Stimulated activated CD4-positive, alpha-beta T cell treated with anti-CD3 and anti-CD28 coated beads, Interleukin-4, amount 100 ng/mL, for 24 hours (primary cell): ENCODE measurements at regions not wholly inside any gene's neighbourhood (a gene's known extent, or its start where the extent isn't known, plus 50 kb on each side); places are given as distances from the start of the nearest gene placed in this dataset.
"Not testable (repeated sequence)": the region's sequence is repeated elsewhere in the genome, so short reads cannot be mapped to it uniquely, and the experiment has no call there.

Experiments used
- DNase-seq: peaks from one replicate; pipeline ENCODE4 v3.0.0-alpha.2; 2020

DNA sequence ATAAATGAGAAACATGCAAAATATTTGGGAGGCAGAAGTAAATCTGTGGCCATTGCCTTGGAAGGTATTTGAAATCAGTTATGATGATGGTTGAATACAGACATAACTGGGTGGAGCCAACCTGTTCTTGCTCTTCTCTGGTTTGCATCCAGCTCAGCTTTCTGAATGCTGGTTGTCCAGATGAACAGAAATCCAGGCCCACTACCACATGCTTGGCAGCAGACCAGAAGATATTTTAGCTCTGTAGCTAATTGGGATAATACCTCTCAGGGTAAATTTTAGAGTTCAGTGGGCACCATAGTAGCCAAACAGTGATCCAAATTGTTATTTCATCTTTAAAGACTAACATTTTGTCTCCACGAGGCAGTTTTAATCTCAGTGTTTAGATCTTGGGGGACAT is 308.3 kb downstream of the RAB38 start:
- no peak for DNase-seq

DNA sequence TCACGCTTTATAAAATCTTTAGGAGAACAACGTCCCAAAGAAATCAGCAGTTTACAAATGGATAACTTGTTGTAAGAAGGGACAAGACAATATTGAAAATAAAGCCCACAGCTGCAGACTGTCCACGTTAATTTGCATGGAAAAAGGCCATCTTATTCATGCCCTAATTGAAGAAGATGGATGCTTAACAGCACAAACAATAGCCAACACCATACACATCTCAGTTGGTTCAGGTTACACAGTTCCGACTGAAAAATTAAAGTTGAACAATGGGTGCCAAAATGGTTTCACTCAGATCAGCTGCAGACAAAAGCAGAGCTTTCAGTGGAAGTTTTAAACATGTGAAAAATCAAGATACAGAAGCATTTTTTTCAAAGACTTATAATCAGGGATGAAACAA is 314.2 kb downstream of the RAB38 start:
- no peak for DNase-seq

DNA sequence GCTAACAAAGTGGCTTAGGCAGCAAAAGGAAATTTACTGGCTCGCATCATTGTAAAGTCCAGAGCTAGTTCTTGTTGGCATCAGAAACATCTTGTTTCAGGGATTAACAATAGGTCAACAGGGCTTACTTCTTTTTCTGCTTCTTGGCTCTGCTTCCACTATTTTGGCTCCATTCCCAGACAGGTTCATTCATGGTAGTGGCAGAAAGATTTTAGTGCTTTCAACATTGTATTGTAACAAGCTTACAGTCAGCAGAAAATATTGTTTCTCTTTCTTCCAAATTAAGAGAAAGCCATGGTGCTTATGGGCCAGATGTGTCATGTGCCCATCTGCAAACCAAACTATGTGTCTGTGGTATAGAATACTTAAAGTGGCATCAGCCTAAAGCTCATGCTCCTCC is 315.6 kb downstream of the RAB38 start:
- no peak for DNase-seq

DNA sequence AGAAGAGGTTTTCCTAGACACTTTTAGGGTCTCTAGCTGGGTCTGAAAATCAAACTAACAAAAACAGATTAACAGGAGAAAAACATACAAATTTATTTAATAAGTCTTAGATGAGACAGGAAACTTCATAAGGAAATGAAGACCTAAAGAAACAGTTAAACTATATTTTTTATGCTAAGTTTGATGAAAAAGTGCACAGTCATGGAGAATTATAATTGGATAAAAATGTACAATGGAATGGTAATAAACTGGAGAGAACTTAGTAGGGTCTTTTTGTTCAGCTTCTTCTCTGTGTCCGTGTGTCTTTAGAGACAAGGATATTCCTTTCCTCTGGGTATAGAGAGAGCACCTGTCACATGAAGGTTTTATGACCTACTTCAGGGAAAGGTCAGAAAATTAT is 323.4 kb downstream of the RAB38 start:
- no peak for DNase-seq

DNA sequence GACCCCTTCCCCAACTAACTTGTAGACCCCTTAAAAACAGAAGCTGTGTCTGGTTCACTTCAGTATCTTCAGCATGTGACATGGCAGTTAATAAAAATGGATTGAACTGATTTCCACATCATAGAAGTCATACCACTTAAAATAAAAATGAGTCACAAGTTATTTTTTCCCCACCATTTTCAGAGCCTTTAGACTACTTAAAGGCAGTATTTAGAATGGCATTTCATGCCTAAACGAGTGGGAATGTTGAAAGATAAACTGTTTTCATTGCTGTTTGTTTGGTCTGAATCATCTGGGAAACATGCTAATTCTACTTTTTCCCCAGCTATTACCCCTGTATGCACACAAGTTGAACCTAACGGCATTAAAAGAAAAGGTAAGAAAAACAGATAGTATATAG is 324.0 kb downstream of the RAB38 start:
- no peak for DNase-seq

DNA sequence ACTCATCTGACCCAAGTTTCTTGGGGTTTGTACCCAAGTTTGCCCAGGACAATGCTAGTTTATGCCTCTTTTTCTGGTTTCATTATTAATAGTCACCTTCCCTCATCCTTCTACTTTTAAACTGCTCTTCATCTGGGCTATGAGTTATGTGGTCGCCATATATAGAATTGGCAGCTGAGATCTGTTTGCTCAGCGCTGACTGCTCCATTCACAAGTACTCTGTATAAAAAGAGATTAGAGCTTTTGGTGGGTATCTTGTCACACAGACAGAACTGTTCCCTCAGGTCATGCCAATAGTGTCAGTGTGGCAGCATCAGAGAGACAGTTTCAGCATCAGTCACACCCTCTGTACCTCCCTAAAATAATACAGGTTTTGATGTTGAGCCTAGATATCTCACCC is 326.0 kb downstream of the RAB38 start:
- DNase-seq = no peak

DNA sequence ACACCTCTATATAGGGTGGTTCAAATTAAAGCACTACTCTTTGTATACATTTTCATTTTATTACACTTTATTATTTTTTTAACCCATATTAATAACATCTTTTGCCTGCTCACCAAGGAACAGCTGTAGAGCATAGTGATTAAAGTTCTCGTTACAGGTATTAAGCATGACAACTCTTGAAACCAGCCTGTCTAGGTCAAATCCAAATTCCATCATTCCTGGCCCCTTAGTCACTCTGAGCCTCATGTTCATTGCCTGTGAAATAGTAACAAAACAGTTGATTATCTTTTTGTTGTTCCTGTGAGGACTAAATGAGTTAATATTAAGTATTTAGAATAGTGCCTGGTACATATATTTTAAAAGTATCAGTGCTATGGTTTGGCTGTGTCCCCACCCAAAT is 334.5 kb downstream of the RAB38 start:
- DNase-seq = no peak

DNA sequence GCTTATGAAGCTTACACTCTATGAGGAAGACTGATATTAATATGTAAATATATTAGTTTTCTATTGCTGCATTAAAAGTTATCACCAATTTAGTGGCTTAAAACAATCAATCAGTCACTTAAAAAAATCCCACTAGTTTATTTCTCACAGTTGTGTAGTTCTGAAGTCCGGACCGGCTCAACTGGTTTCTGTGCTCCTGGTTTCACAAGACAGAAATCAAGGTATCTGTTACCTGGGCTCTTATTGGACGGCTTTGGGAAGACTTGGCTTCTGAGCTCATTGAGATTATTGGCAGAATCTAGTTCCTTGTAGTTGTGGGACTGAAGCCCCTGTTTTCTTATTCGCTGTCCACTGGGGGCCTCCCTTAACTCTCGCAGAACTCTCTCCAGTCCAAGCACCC is 343.0 kb downstream of the RAB38 start:
- DNase-seq = no peak

DNA sequence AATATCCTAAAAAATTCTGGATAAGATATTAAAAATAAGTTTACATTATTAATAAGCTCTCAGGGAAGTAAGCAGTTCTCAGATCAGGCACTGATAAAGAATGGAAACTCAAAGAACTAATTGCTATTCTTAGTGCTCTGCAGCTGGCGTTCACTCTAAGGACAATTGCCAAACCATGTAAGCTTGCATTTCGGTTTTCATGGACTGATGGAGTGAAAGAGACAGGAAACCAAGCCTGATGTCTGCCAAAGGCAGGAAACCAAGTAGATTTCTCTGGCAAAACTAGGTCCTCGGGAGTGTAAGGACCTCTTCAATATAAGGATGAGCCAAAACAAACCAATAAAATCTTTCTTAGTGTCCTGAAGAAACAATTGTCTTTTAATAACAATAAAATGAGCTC is 355.2 kb downstream of the RAB38 start:
- no peak for DNase-seq

DNA sequence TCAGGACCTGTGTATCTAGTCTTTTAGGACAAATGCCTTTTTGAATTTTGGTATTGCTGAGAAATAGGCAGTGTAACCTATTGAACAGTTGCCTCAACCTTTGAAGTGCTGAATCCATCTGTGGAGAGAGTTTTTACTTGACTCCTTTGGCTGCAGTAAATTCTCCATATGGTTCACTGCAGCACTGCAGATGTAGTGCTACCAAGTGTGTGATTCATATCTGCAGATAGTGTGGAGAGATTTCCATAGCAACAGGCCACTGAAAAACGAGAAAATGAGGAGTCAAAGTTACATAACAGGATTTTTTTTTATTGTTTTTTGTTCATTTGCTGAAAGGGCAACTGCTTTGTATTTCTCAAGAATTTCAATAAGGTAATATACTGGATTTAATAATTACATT is 356.1 kb downstream of the RAB38 start:
- DNase-seq = no peak

DNA sequence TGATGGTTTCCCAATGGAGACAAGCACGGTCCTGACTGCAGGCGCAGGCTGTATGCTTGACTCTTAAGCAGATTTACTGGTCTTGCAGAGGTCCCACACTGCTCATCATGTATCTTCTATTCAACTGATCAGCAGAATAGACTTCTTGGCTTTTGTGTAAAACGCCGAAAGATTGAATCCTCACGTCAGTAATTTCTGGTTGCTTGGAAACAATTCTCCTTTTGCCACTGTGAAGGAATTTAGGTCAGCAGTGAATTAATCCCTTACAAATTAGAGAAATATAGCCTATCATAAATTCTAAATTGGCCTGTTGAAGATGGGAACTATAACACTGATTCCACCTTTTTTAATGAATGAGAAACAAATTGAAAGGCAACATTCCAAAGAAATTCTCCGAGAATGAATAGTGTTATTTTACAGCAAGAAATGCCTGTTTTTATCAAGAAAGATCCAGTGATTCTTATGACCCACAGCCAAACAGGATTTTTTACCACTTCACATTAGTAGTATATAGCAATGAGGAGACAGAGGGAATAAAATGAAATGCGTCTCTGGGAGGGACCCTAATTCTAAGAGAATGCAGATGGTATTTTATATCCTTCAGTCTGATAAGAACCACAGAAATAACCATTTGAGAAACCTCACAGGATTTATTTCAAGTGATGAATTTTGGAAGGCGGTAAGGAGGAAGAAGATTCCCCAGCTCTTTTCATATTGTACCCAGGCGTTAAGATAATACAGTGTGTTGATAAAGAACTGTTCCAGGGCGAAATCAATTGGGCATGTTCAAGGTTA is 362.5 kb downstream of the RAB38 start:
- no peak for DNase-seq

DNA sequence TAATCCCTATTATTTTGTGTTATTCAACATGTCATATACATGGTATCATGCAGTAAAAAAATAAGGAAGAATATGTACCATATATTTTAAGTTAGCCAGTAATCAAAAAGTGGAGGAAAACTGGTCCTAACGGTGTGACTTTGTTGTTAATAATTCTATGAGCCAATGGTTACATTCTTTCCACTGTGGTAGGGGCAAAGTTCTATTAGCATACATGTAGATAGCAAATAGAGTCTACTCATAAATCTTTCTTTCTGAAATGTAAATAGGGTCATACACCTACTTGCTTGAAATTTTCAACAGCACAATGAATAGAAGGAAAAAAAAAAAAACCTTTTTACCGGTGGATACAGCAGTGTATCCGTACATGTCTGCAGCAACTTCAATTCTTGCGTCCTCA is 364.8 kb downstream of the RAB38 start:
- DNase-seq = no peak

DNA sequence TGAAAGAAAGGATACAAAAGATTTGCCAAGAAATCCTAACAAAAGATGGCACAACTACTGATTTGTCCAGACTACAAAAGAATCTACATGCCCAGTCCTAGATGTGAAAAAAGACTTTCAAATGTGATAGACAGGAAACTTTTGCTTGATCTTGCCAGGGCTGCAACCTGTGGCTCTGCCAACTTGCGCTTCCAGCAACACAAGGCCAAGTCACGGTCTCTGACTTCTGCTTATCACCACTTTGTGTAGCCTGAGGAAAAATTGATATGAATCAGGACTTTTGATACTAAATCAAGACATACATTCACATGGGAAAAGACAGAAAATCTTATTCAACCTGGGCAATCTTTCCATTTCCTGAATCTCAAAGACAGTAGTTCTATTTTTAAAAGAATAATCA is 366.0 kb downstream of the RAB38 start:
- DNase-seq = no peak

DNA sequence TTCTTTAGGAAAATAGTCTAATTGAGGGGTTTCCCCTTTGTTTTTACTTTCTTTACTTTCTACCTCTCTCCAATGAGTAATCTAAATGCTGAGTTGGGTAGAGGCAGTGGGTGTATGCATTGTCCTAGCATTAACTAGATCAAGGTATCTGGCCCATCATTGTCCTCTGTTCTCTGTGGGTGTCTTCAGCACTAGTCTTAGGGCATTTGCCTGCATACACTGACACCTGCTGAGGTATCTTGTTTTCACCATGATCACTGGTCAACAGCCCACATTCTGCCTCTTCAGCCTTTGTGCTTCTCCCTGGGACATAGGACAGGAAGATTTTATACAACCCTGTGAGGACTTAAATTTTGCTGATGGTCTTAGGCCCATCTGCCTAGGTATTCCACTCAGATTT is 371.1 kb downstream of the RAB38 start:
- no peak for DNase-seq

DNA sequence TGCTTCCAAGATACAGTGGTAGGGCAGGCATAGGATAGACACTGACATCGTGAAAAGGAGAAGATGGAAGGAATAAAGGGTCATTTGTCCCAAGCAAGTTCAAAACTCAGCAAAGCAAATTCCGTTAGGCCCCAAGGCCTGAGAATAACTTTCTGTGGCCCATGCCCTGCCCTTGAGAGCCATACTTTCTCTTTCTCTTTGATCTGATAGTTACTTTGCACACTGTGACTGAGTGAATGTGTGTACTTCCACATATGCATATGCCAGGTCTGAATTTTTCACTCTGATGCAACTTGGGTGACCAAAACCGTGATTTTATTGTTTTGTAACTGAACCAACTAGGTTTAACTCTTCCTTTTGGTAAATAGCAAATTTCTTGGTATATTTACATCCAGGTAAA is 371.5 kb downstream of the RAB38 start:
- no peak for DNase-seq

DNA sequence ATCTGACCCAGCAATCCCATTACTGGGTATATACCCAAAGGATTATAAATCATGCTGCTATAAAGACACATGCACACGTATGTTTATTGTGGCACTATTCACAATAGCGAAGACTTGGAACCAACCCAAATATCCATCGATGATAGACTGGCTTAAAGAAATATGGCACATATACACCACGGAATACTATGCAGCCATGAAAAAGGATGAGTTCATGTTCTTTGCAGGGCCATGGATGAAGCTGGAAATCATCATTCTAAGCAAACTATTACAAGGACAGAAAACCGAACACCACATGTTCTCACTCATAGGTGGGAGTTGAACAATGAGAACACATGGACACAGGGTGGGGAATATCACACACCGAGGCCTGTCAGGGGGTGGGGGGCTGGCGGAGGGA is 390.4 kb downstream of the RAB38 start:
- DNase-seq = not testable (repeated sequence)

DNA sequence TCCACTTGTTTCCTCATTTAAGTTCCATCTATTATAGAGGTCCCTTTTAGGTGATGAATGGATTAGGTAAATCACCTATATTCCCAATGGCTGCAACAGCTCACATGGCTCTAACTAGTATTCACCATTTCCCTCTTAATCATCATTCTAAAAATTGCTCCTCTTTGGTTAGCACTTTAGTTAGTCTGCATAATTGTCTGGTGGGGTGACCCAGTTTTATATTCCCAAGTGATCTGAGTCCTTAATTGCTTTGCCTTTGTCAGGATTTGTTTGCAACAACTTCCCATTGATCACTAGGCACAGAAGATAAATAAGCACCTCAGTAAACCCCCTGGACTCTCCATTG is 395.2 kb downstream of the RAB38 start:
- DNase-seq = no peak

DNA sequence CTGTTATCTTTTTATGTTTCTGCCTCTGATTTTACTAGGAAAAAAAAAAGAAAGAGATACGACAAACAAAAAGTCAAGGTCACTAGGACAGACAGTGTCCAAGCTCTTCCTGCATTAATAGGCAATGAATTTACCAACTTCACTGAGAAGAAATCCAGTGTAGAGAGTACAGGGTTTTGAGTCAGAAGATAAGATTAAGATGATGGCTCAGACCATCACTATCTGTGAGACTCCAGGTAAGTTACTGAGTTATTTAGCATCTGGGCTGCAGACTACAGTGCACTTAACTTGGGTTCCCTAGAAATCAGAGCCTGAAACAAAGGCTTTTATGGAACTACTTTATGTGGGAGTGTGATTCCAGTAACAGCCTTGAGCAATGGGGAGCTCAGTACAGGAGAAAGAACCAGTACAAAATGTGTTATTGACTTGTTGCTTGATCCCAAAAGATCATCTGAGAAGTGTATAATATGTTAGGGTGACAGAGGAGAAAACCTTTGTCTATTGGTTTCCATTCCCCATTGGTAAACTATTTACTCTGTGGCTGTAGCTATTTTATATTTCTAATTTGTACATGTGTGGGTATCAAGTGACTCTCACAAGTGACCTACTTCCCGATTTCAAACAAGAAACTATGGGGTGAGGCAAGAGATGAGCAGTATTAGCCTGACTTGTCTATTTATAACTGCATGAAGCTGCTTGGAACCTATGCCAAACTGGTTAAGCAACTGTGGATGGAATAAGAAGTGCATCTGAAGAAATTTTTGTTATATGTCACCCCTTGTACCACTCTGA is 395.8 kb downstream of the RAB38 start:
- DNase-seq = no peak

DNA sequence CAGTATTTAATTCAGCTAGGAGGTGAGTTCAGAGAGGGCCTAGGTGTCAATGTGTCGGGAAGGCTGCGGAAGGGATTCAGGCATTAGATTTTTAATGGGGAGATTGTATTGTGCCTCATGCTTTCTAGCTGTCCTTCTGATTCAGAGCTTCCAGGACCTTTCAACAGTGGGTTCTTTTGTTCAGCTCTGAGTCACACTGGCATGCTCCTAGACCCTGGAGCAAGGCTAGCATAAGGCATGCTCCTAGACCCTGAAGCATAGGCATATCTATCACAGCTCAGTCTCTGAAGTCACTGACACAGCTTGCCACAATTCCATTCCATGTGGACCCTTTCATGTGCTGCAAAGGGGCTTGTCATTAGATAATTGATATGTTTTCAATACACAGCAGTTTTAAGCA is 396.9 kb downstream of the RAB38 start:
- no peak for DNase-seq

DNA sequence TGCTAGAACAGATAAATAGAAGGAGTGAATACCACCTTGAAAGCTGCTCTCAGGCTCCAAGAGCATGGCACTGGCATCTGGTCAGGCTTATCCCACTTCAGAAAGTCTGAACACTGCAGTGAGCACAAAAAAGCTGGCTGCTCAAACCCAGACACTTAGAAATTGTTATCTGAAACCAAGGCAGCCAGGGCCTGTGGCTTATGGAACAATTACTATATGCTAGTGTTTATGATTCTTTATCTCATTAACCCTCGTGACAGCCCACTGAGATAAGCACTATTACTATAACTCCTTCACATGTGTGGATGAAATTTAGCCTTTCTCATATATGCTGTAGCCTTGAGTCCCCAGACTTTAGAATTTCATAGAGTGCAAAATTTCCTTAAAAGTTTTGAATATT is 400.2 kb downstream of the RAB38 start:
- no peak for DNase-seq

DNA sequence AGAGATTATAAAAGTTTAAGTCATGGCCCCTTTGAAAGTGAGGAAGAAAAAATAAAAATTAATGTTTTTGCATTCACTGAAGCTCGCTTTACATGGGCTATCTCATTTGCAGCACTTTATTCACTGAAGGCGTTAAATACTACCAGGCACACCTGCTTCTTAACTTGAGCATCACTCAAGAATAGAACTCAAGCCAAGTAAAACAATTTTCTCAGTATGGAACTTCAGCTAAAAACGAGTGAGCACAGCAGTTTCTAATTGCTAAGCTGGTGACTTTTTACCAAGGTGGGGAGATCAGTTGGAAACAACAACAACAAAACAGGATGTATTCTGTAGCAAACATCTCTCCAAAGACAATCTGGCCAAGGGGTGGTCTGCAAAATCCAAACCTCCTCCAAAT is 405.6 kb downstream of the RAB38 start:
- DNase-seq = no peak

DNA sequence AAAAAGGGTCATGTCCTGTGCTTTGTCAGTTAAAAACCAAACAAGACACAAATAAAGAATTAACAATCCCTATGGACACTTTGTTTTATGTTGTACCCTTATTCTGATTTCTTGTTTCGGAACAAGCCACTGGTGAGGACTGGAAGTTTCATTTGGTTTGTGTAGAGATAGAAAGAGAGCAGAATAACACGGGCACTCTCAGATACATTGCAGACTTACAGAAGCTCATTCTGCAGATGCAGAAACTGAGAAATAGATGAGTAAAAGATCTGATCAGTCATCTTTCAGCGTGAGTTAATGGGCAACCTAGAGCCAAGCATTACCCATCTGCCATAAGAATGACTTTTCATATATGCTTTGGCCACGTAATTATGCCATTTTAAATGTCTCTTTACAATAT is 407.6 kb downstream of the RAB38 start:
- DNase-seq = no peak

DNA sequence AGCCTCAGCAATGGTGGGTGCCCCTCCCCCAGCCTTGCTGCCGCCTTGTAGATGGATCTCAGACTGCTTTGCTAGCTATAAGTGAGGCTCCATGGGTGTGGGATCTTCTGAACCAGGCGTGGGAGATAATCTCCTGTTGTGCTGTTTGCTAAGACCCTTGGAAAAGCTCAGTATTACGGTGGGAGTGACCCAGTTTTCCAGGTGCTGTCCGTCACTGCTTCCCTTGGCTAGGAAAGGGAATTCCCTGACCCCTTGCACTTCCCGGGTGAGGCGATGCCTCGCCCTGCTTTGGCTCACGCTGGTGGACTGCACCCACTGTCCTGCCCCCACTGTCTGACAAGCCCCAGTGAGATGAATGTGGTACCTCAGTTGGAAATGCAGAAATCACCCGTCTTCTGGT is 411.2 kb downstream of the RAB38 start:
- not testable (repeated sequence) for DNase-seq

DNA sequence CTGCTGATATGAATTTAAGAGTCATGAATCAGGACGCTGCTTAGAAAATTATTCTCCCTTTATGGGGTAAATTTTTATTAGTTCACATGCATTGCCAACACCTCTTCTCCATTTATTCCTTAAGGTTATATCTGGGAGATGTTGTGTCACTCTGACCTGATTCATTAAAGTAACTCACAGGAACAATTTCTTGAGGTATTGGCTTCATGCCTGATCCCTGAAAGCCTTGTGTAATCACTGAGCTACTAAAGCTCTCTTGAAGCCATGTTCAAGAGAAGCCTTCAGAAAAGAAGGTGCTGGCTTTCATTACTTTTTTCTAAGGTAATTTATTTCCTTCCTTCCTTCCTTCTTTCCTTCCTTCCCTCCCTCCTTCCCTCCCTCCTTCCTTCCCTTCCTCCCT is 420.6 kb downstream of the RAB38 start:
- DNase-seq = no peak

DNA sequence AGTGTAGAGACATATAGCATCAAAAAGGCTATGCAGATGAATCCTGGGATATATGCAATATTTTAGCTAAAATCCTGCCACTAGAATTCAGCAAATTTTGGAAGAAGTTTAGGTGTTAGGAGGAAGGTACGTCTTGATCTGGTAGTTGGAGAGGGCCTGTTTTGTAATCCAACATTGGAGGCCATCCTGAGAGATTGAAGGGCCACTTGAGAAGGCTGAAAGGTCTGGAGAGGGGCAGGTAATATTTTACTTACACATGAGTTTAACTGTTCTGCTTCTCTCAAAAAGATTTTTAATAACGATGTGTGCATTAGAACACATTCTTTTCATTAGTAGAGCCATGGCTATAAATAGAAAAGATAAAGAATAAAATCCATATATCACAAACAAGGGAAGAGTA is 422.1 kb downstream of the RAB38 start:
- DNase-seq = no peak
